ENCODE measurements at regions not wholly inside any gene's neighbourhood (a gene's known extent, or its start where the extent isn't known, plus 50 kb on each side); places are given as distances from the start of the nearest gene placed in this dataset.

DNA sequence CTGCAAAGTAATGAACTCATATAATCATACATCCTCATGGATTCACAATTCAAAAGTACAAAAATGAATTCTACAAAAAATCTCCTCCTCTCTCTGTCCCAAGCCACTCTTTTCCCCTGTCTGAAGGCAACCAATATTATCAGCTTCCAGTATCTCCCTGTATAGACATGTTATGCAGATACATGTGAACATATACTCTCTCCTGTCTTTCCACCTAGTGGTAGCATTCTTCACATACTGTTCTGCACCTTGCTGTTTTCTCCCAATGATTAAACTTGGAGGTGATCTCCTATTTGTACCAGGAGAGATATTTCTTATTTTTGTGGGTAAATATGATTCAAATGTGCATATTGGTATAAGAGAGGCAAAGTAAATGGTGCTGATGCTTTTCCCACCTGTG lies 416.4 kb downstream of the EPM2A start:
- no peak for DNase-seq (ENCODE audit: low read depth)

DNA sequence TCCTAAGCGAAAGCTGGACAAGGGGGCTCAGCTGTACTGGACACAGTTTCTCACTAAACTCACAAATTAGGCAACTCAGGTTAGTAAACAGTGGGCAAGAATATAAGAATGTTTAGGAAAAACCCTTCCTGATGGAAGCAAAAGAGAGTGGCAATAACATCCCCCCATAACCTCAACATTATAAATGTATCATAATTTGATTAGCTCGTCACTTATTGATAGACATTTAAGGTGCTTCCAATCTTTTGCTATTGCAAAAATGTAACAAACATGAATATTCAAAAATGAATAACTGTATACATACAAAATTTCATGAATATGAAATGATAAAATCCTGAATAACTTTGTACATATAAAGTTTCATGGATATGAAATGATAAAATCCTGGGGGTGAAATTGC lies 415.7 kb downstream of the EPM2A start:
- DNase-seq (ENCODE audit: low read depth), result no peak

DNA sequence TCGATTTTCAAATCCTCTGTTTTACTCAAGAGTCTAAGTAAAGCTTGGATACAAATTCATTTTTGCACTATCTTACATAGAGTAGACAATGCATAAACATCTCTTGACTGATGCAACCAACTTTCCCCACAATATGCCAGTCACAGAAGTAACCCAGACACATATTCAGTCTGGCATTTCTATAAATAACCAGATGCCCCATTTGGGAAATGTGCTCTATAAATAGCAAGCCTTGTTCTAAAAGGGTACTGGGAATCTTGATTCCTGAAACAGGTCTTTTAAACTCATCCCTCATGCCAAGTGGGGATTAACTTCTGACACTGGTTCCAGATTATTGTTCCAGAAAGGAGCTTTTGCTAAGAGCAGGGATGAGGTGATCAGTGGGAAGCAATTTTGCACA lies 411.7 kb downstream of the EPM2A start:
- no peak for DNase-seq (ENCODE audit: low read depth)

DNA sequence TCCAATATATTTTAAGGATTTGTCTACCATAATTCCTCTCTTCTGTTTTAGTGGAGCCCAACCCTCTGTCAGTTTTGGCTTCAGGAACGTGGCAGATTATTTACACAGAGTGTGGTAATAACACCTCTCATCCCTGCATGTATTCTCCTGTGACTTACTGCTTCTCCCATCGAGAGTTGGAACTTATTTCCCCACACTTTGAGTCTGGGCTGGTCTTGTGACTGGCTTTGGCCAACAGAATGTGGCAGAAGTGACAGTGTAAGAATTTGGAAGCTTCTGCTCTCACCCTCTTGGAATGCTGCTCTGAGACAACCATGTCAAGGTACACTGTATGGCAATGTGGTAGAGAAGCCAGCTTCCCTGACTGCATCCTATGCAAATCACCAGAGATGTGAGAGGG lies 407.7 kb downstream of the EPM2A start:
- DNase-seq (ENCODE audit: low read depth), result no peak

DNA sequence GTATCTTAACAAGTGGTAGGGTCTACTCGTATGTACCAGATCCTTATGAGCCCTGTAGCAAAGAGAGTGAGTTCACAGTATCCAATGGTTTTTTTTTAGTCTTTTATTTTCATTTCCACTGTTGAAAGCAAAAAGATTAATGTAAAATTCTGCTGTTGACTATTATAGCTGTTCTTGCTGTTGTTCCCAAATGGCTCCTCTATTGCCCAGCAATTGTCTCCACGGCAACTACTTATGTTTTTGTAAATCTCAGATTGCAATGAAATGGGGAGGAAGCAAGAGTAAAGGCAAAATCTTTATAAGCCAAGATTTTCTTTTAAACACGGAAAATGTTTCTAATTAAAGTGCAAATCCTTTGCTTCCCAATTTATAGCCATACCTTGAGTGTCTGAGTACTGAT lies 406.1 kb downstream of the EPM2A start:
- no peak for DNase-seq (ENCODE audit: low read depth)

DNA sequence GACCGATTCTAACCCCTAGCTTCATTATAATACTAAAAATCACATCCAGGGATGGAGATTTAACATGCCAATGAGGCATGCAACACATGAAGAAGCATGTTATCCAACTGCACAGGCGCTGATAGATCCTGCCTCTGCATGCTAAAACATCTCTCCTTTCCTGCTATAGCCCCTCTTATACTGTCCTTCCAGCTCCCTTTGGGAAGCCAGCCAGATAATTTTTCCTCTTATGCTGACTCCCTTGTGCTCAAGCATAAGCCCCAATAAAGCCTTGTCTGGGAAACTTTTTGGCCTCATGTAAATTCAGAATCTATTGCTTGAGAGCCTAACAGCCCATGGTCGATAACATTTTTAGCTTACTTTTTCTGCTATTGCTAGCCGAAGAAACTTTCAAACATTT lies 404.3 kb downstream of the EPM2A start:
- DNase-seq (ENCODE audit: low read depth), result no peak

DNA sequence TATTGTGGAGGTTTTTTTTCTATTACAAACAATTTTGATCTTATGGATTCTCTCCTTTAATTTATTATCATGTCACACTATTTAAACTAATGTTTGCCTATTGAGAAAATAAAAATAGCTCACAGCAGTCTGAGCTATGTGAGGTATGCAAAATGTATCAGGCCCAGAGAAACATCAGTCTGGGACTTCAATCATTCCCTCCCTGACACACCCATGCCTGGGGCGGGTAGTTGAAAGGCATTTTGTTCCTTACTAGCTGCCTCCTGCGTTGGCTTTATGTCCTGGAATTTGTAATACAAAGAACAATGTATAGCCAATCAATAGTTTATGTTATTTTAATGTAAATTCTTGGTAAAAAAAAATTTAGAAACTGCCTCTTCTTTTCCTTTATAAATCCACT lies 403.3 kb downstream of the EPM2A start:
- no peak for DNase-seq (ENCODE audit: low read depth)

DNA sequence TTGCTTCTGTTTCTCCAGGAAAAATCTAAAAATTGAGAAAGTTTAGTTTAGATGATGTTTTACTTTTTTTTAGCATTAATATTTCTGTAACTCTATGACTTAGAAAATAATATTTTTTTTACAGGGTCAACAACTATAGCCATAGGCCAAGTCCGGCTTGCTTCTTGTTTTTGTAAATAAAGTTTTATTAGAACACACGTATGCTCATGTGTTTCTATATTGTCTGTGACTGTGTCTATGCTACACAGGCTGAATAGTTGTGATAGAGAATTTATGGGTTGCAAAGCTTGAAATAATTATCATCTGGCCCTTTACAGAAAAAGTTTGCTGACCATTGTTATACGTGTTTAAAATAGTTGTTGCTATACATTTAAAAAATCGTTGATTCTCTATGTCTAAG lies 399.2 kb downstream of the EPM2A start:
- DNase-seq (ENCODE audit: low read depth), result no peak

DNA sequence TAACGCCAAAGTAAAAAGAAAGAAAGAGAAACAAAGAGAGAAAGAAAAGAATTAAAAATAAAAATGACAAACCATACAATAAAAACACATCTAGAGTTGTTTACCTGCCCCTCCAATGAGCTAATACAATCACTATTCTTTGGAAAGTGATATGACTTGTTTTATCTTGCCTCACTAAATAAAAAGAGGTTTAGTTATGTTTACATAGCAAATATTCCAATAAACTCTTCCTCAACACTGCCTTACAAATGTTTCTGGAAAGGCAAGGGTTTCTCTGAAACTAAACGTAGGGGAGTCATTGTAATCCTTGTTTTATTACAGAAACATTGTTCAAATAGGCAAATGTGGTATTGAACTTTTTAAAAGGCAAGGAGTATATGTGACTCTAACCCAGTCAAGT lies 396.2 kb downstream of the EPM2A start:
- no peak for DNase-seq (ENCODE audit: low read depth)

DNA sequence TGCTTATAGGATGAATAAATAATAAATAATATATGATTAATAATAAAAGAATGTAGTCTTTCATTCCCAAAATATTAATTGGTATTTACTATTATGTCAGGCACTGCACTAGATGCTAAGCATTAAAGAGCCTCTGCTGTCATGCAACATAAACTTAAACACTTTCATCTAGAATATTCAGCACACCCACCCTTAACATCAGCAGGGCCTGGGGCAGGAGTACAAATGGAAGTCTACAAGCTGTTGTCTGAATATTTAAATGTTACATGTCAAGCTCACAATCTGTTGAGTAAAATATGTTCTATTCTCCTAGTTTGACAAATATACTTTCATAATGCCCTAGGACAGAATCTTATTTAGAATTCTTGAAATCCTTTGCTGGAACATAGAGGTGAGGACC lies 395.1 kb downstream of the EPM2A start:
- DNase-seq (ENCODE audit: low read depth), result no peak

DNA sequence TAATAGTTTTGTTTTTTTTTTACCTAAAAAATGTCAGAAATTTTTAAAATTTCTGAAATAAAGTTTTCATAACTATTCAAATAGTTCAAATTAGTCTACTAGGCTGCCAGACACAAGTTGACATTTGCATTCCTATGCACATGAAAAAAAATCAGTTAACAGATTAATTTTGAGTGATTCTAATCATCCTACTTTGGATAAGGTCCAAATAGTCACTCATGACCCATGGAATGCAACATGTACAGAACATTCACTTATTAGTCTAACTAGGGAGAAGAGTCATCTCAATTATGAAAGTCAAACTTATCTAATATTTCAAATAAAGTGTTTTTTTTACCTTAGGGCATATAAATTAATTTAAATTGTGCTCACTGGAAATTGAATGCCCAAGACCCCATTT lies 390.2 kb downstream of the EPM2A start:
- no peak for DNase-seq (ENCODE audit: low read depth)

DNA sequence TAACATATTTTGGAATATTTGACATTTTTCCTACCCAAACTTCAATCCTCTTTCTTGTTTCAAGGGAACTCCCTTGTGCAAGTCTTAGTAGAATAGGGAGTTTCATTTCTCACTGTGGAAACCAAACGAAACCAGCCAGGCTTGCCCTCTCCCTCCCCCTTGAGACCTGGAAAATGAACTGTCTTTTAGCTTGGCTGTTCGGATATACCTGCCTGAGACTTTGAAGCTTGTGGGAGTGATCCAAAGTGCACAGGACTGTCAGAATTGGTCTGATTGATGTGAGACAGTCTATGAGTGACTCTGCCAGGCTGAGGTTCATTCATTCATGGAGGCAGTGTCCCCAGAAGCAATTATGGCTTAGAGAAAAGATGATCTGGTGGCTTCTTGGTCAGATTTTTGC lies 388.1 kb downstream of the EPM2A start:
- DNase-seq (ENCODE audit: low read depth), result no peak

DNA sequence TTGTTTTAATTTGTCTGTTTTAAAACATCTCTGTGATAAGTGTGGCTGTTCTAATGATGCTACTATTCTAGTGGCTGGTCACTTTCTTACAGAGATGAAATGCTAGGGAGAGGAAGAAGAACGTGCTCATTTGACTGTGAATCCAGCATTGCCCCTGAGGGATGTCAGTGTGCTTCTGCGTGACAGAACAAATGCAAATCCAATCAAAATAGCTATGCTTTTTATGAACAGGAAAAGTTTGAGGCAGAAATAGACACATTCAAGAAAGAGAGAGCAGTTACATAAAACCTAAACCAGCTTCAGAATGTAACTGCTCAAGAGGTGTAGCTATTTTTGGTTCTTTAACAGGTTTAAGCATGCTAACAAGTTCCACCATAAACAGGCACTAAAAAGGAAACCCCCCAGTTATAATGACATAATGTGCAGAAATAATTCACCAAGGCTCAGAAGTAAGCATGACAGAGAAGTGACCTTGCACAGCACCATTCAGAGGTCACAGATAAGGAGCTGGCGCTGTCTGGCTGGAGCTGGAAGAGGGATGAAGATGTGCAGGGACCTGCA lies 385.3 kb downstream of the EPM2A start:
- DNase-seq (ENCODE audit: low read depth), result no peak

DNA sequence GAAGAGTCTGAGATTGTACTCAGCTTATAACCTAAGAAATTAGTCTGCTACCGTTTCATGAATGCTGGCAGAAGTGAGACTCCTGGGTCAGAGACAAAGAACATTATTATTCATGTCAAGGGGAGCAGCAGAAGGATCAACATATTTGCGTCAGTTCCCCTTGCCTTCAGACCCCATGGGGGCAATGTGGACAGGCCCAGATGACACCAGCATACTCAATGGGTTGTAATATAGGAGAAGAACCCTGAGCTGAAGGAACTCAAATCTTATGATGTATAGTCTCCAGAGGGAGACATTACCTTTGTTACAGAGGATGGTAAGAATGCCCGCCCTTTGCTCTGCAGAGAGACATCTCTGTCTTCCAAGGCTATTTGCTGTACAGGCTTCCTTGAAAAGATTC lies 384.4 kb downstream of the EPM2A start:
- no peak for DNase-seq (ENCODE audit: low read depth)

DNA sequence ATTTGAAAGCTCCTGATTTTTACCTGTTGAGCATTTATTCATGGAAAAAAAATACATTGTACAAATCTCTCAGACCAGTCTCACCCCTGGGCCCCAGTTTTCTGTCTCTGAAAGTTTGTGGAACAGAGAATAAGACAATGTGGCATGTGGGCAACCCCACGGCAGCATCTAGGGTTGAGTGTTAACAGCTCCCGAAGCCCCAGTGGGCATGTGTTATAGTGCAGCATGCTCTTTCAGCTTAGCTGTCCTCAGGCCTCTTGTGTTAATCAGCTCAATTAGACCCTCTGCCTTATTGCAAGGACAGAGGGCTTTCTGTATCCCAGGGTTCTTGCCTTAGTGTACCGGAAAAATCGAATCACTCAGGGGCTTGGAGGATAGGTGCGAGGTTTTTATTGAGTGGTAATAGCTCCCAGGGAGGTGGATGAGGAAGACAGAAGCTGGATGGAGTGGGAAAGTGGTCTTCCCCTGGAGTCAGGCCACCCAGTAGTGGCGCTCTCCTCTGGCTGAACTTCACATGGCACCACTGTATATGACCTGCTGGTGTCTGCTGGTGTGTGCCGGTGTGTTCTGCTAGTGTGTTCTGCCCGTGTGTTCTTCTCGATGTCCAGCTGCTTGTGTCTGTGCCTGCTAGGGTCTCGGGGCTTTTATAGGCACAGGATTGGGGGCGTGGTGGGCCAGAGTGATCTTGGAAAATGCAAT lies 382.8 kb downstream of the EPM2A start:
- no peak for DNase-seq (ENCODE audit: low read depth)

DNA sequence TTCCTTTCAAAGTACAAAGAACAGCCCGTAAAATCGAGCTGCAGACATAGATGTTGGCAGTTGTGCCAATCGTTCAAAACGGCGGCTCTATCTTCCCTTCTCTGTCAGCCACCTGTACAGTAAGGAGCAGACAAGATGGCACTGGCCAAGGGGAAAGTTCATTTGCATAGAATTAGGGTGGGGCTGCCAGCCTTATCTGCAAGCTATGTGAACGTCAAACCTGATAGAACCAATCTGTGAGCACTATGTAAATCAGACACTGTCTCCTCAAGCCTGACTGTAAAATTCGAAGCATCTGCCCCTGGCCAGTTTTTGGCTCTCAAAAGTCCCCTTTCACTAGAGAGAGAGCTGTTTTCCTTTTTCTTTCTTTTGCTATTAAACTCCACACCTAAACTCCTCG lies 374.5 kb downstream of the EPM2A start:
- no peak for DNase-seq (ENCODE audit: low read depth)

DNA sequence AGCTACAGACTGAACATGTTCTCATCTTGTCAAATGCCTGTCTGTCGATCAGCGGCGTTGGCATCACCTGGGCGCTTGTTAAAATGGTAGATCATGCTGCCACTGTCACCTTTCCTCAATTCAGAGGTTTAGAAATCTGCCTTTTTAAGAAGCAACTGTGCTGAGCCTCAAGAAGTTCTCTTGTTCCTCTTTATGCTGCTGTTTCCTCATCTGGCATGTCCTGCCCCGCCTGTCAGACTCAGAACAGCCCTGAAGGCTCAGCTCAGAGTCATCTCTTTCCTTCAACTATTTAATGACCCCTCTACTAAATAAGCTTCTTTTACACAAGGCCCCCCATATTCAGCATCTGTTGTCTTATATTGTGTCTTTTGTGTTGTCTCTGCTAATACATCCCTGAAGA lies 368.2 kb downstream of the EPM2A start:
- DNase-seq (ENCODE audit: low read depth), result no peak

DNA sequence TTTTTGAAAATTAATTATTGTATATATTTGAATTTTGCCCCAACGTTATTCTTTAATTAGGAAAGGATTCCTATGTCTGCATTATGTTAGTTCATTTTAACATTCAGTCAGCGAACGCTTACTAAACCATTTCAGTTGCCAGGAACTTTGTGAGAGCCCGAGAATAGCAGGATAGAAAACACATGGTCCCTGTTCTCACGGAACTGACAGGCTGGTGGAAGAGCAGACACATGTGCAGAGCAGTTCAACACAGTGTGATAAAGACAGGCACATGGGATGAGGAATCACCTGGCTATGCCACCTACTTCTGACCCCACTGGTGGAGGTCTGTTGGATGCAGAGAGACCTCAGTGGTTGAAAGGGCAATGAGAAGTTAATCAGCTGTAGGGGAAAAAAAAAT lies 367.2 kb downstream of the EPM2A start:
- DNase-seq (ENCODE audit: low read depth), result no peak

DNA sequence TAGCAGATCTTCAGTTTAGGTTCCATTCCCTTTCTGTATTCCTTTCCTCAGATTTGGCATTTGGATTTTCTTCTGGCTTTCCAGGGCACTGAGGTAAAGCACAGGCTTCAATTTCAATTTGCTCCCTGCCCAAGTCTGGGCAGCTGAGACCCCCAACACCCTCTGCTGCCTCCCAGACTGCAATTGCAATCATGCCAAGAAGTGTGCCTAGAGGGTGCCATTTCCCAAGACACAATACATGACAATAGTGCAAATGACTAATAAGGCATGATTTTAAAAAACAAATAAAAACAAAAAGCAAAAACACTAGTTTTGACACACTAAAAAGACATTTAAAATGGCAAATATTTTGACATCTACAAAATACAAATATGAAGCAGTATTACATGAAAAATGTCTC lies 364.8 kb downstream of the EPM2A start:
- no peak for DNase-seq (ENCODE audit: low read depth)

DNA sequence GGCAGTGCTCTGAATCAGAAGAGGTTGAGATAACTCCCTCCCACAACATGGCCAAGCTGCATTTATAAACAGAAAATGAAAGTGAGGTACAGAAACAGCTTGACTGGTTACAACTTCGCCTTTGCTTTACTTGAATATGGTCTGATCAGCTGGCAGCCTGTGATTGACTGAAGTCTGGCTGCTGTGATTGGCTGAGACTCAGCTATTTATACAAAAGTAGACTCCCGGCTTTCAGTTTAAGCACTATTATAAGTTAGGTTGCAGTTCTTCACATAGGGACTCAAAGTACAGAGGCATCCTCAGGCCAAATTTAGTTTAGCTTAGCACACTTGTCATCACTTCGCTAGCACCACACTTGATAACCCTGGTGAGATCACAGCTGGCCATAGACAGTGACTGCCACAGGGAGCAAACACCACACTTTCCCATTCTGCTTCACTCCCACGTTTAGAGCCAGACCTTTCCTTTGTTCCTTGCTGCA lies 362.6 kb downstream of the EPM2A start:
- no peak for DNase-seq (ENCODE audit: low read depth)

DNA sequence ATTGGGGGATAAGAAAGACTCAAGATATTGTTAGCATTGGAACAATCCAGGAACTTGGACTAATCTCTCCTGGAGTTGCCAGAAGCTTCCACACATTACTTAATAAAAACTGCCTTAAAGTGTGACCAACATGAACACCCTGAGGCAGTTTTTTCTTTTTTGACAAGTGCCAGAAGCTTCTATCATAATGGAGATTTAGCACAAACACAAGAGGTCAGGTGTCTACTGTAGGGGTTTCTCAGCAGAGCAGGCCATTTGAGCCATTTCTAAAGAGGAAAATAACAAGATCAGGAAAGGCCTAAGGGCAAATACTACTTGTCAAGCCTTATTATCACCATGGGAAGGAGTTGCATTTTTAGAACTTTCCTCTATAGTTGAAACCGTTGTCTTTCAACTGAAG lies 361.5 kb downstream of the EPM2A start:
- DNase-seq (ENCODE audit: low read depth), result no peak

DNA sequence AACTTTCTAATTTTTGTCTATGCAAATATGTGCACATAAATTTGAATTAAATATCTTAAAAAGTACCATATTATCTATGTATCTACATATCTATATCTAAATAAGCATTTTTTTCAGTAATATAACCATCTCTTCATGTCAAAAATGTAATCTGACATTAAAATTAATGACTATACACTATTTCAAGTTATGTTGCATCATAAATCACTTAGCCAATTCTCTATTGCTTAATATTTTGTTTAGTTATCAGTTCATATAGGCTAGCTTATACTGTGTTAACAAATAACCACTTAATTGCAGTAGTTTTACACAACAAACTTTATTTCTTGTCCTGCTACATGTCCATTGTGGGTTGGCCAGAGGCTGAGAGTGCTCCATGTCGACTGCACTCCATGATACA lies 360.8 kb downstream of the EPM2A start:
- DNase-seq (ENCODE audit: low read depth), result no peak

DNA sequence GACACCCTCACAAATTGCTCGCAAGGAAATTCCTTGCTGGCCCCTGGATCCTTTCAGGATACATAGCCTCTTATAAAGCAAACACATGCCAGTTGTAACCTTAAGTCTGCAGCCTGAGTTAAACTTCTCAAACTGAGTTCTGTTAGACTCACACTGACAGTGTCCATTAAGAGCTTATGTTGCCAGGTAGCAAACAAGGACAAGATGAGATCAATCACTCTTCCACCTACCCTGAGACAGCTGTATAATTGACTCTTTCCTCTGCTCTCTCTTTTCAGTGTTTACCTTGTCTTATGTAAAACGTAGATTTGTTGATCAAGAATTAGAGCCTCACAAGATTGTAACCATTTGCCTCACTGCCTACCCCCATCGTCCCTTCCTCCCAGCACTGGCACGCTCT lies 359.8 kb downstream of the EPM2A start:
- no peak for DNase-seq (ENCODE audit: low read depth)

DNA sequence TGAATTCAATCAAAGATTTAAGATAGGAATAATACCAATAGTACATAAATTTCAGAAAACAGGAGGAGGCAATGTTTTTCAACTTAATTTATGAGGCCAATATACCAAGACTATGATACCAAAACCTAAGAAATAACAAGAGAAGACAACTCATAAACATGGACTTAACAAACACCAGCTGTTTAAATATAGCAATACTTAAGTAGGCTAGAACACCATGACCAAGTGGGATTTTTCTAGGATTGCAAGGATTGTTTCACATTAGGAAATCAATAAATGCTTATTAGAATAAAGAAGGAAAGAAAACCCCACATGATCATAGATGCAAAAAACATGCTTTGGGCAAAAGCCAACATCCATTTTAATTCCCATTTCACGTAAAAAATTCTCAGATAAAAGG lies 355.1 kb downstream of the EPM2A start:
- DNase-seq (ENCODE audit: low read depth), result no peak

Measured in stimulated activated CD8-positive, alpha-beta memory T cell treated with anti-CD3 and anti-CD28 coated beads, Interleukin-15, amount 100 ng/mL, for 24 hours (primary cell).